NCI-H146 (cell line): ENCODE measurements at regions not wholly inside any gene's neighbourhood (a gene's known extent, or its start where the extent isn't known, plus 50 kb on each side); places are given as distances from the start of the nearest gene placed in this dataset.

Experiments
- DNase-seq: peaks from one replicate; lab custom pipeline; 2025; lab: John Stamatoyannopoulos, UW

DNA sequence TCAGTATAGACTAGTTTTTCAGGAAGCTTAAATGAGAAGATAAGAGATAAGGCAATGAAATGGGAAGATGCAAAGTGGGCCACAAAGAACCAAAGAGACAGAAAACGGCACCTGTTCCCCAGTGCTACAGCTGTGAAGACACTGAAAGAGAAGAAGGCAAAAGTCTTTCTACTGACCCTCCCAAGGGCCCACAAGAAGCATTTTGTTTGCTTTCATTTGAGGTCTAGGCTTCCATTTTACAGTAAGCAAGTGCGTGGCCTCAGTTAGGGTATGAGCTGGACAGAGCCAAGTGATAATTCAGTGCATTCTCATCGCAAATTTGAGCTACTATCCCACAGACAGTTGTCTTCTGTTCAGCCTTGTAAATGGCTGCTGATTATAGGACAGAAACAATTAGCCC, 53.4 kb upstream of the STK17B start:
- DNase-seq: no peak

- no peak for DNase-seq
These were observed 53.8 kb upstream of the STK17B start for GRCh38 chr2:196225213-196225612.

DNA sequence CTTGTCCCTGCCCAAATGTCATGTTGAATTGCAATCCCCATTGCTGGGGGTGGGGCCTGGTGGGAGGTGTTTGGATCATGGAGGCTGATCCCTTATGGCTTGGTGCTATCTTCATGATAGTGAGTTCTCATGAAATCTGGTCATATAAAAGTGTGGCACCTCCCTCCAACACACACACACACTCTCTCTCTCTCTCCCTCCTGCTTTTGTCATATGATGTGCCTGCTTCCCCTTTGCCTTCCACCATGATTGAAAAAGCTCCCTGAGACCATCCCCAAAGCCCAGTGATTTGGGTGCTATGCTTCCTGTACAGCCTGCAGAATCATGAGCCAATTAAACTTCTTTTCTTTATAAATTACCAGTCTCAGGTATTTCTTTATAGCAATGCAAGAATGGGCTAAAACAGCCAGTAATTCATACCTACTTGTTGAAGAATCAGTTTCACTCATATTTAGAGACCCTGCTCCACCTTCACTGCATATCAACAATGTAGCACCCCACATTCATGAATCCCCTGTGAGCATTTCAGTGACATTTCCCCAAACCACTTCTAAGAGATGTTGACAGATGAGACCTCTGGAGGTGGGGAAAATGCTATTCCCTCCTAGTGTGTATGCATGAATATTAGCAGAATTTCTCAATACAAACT, 54.8 kb upstream of the STK17B start:
- no peak for DNase-seq

- DNase-seq: no peak
These were observed 55.3 kb upstream of the STK17B start for GRCh38 chr2:196226707-196227065.

GRCh38 chr2:196229013-196229412, 57.6 kb upstream of the STK17B start:
- DNase-seq: no peak

GRCh38 chr2:196230061-196230854, 58.9 kb upstream of the STK17B start:
- no peak for DNase-seq

GRCh38 chr2:196233021-196233804, 61.8 kb upstream of the STK17B start:
- no peak for DNase-seq

GRCh38 chr2:196233805-196234475, 62.6 kb upstream of the STK17B start:
- DNase-seq: no peak

DNA sequence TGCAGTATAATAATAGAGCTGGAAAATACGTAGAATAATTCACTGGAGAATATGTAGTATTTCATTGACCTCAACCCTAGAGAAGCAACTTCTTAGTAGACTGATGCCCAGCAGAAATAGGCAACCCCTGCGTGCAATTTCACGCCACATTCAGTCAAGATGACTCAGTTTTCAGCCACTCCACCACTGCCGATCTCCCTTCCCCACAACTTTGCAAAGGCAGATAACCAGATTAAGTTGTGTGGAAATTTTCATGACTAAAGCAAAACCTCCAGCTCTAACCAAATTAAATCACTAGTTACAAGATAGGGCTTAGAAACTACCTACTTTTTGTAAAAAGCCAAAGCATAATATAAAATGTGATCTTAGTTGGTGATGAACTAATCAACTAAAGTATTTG, 63.3 kb upstream of the STK17B start:
- DNase-seq: no peak

DNA sequence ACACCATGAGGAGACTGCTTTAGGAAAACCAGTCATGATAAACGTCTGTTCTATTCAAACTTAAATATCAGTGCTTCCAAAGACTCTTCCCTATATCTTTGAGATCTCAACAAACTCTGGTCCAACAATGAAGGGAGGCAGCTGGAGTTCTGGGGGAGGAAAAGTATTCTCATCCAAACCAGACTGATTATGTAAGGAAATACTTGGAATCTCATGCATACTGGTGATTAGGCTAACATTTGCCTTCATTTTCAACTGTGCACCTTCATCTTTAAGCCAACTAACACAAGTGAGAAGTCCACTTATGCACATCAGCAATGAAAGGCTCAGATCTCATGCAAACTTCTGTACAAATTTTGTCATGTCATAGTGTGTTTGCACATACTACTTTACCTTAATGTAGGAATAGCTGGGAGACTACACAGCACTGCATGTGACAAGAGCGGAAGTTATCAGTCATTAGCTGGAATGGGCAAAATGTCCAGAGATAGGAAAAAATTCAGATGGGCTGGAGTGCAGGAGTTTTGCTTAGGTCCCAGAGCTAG, 67.5 kb upstream of the STK17B start:
- no peak for DNase-seq

DNA sequence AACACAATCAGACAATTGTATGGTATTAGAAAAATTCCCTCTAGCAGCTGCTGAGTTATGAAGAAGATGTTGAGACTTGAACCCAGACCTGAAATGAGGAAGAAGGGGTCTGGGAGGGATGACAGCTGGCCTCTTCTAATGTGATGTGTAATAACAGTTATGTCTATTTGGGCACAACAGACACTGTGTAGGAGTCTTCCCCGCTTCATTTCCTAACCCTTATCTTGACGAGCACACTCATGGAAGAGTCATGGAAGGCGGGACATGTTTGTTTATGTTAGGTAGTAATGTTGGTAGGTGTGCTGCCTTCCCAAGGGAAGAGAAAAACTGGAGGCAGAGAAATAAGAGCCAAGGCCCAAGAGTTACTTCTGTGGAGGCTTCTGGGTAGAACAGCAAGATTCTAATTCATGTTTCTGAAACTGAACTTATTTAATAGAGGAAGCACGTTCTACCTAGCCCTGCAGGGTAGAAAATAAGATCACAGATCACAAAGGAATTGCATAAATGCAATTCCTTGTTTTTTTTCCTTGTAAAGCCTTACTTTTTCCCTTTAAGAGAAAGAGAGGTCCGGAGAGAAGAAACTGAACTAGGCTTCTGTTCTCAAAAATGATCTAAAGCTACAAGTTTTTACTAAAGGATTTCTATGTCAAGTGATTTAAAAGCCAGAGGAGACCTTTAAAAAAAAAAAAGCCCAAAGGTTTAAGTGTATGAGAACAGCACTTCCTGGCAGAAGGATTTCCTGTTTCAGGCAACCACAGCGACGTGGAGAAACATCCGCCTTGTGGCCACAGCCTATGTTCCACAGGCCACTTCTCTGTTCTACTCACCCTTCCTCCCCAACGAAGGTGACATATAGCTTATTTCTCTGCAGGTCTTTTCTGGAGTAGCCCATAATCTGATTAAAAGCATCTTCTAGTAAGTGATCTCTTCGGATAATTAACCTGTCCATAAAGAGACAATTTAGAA, 68.5 kb upstream of the STK17B start:
- DNase-seq: no peak

GRCh38 chr2:196241175-196241574, 69.8 kb upstream of the STK17B start:
- DNase-seq: no peak

- no peak for DNase-seq
These were observed 70.8 kb upstream of the STK17B start for GRCh38 chr2:196242131-196242620.

DNA sequence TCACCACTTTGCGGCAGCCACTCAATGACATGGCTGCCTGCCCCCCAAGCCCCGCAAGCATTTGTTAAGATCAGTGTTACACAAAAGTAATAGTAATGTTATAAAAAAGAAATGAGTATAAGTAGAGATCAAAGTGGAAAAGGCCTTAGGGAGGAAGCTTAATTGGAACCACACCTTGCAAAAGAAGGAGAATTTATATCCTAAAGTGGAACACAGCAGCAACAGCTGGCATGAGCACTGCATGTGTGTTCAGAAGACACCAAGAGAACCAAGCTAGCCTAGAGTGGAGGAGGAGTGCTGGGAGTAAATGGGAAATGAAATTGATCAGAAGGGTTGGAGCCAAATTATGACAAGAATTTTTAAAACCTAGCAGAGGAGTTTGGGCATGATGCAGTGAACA, 73.1 kb upstream of the STK17B start:
- no peak for DNase-seq

DNA sequence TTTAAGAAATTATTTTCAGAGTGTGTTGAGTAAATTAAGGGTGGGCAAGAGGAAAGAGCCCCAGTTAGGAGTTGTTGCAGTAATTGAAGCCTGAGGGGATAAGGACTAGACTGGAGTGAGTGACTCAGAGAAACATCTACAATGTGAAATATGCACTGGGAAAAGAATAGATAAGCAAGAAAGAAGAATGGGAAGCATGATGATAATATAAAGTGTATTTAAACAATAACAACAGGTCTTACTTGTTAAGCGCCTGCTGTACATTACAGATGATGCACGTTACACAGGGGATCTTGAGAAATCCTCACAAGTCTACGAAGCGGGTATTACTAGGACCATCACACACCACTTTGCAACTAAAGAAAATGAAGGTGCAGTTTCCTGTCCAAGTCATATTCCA, 73.6 kb upstream of the STK17B start:
- DNase-seq: no peak

DNA sequence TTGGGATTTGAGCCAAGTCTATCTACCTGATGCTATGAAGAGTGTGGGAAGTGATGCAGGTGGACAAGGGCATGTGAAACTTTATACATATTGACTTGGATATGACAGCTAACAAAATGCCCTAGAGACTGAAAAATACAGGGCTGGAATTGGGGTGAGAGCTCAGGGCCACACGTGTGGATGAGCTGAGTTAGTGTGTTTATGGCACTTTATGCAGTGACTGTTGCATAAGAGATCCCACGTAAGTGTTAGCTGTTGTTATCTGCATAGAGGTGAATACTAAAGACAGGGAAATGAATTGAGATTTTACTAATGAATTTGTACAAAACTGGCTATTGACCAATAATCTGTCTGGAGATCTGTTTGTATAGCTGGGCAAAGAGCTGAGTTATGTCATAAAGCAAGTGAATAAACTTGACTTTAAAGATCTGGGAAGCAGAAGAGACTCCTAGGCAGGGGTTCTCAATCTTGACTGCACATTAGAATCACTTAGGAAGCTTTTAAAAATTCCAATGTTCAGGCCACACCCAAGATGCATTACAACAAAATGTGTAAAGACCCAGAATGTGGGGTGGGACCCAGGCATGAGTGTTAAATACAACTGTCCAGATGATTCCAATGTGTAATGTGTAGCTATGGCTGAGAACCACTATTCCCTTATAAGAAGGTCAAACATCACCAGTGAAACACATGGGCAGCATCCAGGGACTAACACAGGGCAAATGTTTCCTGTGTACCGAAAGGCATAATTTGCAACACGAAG, 74.2 kb upstream of the STK17B start:
- DNase-seq: no peak

DNA sequence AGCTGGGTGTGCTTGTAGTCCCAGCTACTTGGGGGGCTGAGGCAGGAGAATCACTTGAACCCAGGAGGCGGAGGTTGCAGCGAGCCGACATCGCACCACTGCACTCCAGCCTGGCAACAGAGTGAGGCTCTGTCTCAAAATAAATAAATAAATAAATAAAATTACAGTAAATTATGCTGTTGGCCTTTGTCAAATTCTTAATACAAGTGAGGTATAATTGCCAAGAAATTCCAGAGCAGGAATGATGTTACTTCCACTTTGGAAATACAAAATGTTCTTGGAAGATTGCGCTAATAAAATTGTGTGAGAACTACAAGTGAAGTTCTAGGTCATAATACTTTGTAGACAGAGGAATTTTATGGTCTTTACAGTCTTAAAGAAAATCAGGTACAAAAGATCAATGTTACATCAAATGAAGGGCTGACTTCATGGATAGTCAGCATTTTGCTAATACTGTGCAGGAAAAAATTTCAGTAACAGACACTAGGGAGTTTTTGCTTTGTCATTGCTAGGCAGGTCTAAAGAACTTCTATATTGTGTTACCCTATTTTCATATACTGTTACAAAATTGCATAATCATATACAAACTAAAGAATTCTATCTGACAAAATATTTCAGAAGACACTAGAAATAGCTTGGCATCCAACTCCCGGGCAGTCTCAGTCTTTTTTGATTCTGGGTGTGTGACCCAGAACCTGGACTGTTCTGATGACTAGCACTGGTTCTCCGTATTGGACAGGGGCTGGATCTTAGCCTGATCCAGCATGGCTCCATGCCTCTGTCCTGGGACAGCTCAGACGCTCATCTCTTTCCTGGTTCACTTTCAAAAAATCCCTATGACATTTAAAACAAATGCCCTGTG, 76.0 kb upstream of the STK17B start:
- DNase-seq: no peak

GRCh38 chr2:196247976-196248280, 76.5 kb upstream of the STK17B start:
- DNase-seq: no peak

GRCh38 chr2:196248467-196249094, 77.2 kb upstream of the STK17B start:
- DNase-seq: no peak
